H1 (cell line): ENCODE measurements at regions not wholly inside any gene's neighbourhood (a gene's known extent, or its start where the extent isn't known, plus 50 kb on each side); places are given as distances from the start of the nearest gene placed in this dataset.

Experiments
- CTCF ChIA-PET: fragments of 300-600 bp; sonication (Branson Sonifier 250); formaldehyde crosslinking; loops from one replicate; lab custom pipeline; 2021; ENCODE audit not compliant: partially characterized antibody; lab: Charles Lee
- POLR2A ChIA-PET: fragments of 300-600 bp; sonication (Branson Sonifier 250); formaldehyde crosslinking; loops from one replicate; lab custom pipeline; 2021; ENCODE audit warnings: inconsistent platforms; ENCODE audit not compliant: partially characterized antibody; lab: Charles Lee
- DNase-seq, 2 experiments: peaks; one replicate each; pipeline versions ENCODE4 v3.0.0 to v3.0.0-alpha.2; 2010 to 2022; ENCODE audit warnings: low spot score in 2 of 2, low read depth in 1 of 2, mixed read lengths in 1 of 2
- FAIRE-seq: peaks from 2 replicates; lab custom pipeline; 2011; peaks lifted over from hg19 to GRCh38; lab: Jason Lieb, UNC
- H2AFZ ChIP-seq: 2 replicates; pipeline ENCODE4 v1.8.1; 2012; ENCODE audit warnings: low read length, inconsistent platforms
- H2AK5ac ChIP-seq: 2 replicates; pipeline ENCODE4 v1.6.1; 2013; ENCODE audit warnings: low read depth, low read length
- H2BK120ac ChIP-seq: replicated peaks from 2 replicates; pipeline ENCODE3; 2013; ENCODE audit warnings: low read depth, low read length, inconsistent platforms
- H2BK12ac ChIP-seq: 2 replicates; pipeline ENCODE4 v1.6.1; 2013; ENCODE audit warnings: low read depth, low read length
- H2BK15ac ChIP-seq: 2 replicates; pipeline ENCODE4 v1.6.1; 2013; ENCODE audit warnings: low read length
- H2BK20ac ChIP-seq: 2 replicates; pipeline ENCODE4 v1.6.1; 2013; ENCODE audit warnings: low read length
- H2BK5ac ChIP-seq: 2 replicates; pipeline ENCODE4 v1.6.1; 2013; ENCODE audit warnings: low read depth, low read length
- H3K14ac ChIP-seq: 2 replicates; pipeline ENCODE4 v1.6.1; 2013; ENCODE audit warnings: inconsistent platforms; ENCODE audit not compliant: insufficient read length
- H3K18ac ChIP-seq: 2 replicates; pipeline ENCODE4 v1.6.1; 2013; ENCODE audit warnings: low read length; ENCODE audit errors: extremely low read depth
- H3K23ac ChIP-seq: 2 replicates; pipeline ENCODE4 v1.6.1; 2013; ENCODE audit warnings: inconsistent platforms; ENCODE audit not compliant: insufficient read length
- H3K23me2 ChIP-seq: 2 replicates; pipeline ENCODE4 v1.6.1; 2013; ENCODE audit warnings: low read depth, low read length
- H3K27ac ChIP-seq: 2 replicates; pipeline ENCODE4 v1.6.1; 2011; ENCODE audit warnings: low read depth, low read length, inconsistent platforms
- H3K27me3 ChIP-seq, 4 experiments: replicated peaks in 1 of 4; 1 replicate in 1 of 4; 2 replicates in 3 of 4; pipeline versions ENCODE4 v1.6.1 to v1.8.1; 2011 to 2013; ENCODE audit warnings: low read length in 3 of 4, mild to moderate bottlenecking in 3 of 4, inconsistent platforms in 2 of 4, mixed read lengths in 2 of 4, moderate library complexity in 1 of 4; ENCODE audit not compliant: control insufficient read depth in 3 of 4, insufficient read depth in 3 of 4; ENCODE audit errors: extremely low read depth in 1 of 4
- H3K36me3 ChIP-seq, 4 experiments: 2 replicates each; pipeline versions ENCODE4 v1.6.1 to v1.8.1; 2011 to 2013; ENCODE audit warnings: mild to moderate bottlenecking in 4 of 4, low read length in 3 of 4, moderate library complexity in 2 of 4, control low read depth in 1 of 4, inconsistent platforms in 1 of 4; ENCODE audit not compliant: insufficient read depth in 4 of 4, control insufficient read depth in 2 of 4
- H3K4ac ChIP-seq: replicated peaks from 2 replicates; pipeline ENCODE3; 2013; ENCODE audit warnings: low read length, low read depth, mixed read lengths, inconsistent platforms; ENCODE audit not compliant: insufficient read length
- H3K4me1 ChIP-seq, 4 experiments: replicated peaks in 1 of 4; 1 replicate in 1 of 4; 2 replicates in 3 of 4; pipeline versions ENCODE4 v1.6.1 to v1.8.1; 2011 to 2013; ENCODE audit warnings: low read length in 3 of 4, inconsistent platforms in 2 of 4, mixed read lengths in 1 of 4; ENCODE audit not compliant: insufficient read depth in 4 of 4, control insufficient read depth in 3 of 4
- H3K4me2 ChIP-seq, 2 experiments: 2 replicates each; pipeline versions ENCODE4 v1.6.1 to v1.8.1; 2011 to 2013; ENCODE audit warnings: low read depth in 2 of 2, low read length in 2 of 2, control low read depth in 1 of 2, inconsistent platforms in 1 of 2, mild to moderate bottlenecking in 1 of 2; ENCODE audit not compliant: insufficient read depth in 1 of 2
- H3K4me3 ChIP-seq, 4 experiments: fragments of 200-600, 300-600 bp in 1 of 4; sonication (generic), shearing (Covaris generic), sonication (Bioruptor Twin) in 1 of 4; 2 replicates each; pipeline versions ENCODE4 v1.5.1 to v1.8.1; 2011 to 2016; ENCODE audit warnings: low read length in 4 of 4, low read depth in 3 of 4, control low read depth in 2 of 4, inconsistent platforms in 2 of 4, mild to moderate bottlenecking in 2 of 4, mixed read lengths in 1 of 4, moderate library complexity in 1 of 4; ENCODE audit not compliant: insufficient read depth in 2 of 4; ENCODE audit errors: extremely low read depth in 1 of 4
- H3K56ac ChIP-seq: replicated peaks from 2 replicates; pipeline ENCODE3; 2013; ENCODE audit warnings: low read depth, mild to moderate bottlenecking, mixed read lengths, low read length, inconsistent platforms; ENCODE audit not compliant: insufficient read length
- H3K79me1 ChIP-seq: 2 replicates; pipeline ENCODE4 v1.6.1; 2013; ENCODE audit warnings: low read depth, low read length, control low read depth
- H3K79me2 ChIP-seq, 2 experiments: 2 replicates each; pipeline versions ENCODE4 v1.6.1 to v1.8.1; 2012 to 2013; ENCODE audit warnings: low read length in 2 of 2, mild to moderate bottlenecking in 2 of 2, inconsistent platforms in 1 of 2; ENCODE audit not compliant: insufficient read depth in 2 of 2, control insufficient read depth in 1 of 2
- H3K9ac ChIP-seq, 4 experiments: replicated peaks in 1 of 4; 1 replicate in 1 of 4; 2 replicates in 3 of 4; pipeline versions ENCODE4 v1.6.1 to v1.8.1; 2011 to 2013; ENCODE audit warnings: low read depth in 3 of 4, low read length in 3 of 4, control low read depth in 2 of 4, mild to moderate bottlenecking in 2 of 4, moderate library complexity in 2 of 4, inconsistent platforms in 1 of 4; ENCODE audit errors: extremely low read depth in 1 of 4
- H3K9me3 ChIP-seq, 2 experiments: 2 replicates each; pipeline versions ENCODE4 v1.6.1 to v1.8.1; 2012 to 2013; ENCODE audit warnings: mild to moderate bottlenecking in 2 of 2, moderate library complexity in 2 of 2, control low read depth in 1 of 2, inconsistent platforms in 1 of 2, low read depth in 1 of 2, low read length in 1 of 2, mixed read lengths in 1 of 2; ENCODE audit not compliant: insufficient read depth in 2 of 2
- H4K20me1 ChIP-seq, 2 experiments: replicated peaks in 1 of 2; 2 replicates each; pipeline versions ENCODE3 to v1.8.1; 2011 to 2013; ENCODE audit warnings: inconsistent platforms in 2 of 2, low read length in 2 of 2, mild to moderate bottlenecking in 1 of 2; ENCODE audit not compliant: insufficient read depth in 2 of 2, control insufficient read depth in 1 of 2
- H4K5ac ChIP-seq: 2 replicates; pipeline ENCODE4 v1.6.1; 2013; ENCODE audit warnings: low read length, low read depth, mixed read lengths, inconsistent platforms; ENCODE audit not compliant: insufficient read length
- H4K8ac ChIP-seq: 2 replicates; pipeline ENCODE4 v1.8.0; 2013; ENCODE audit warnings: mild to moderate bottlenecking, moderate library complexity, low read length, inconsistent platforms; ENCODE audit not compliant: insufficient read depth; ENCODE audit errors: extremely low read depth
- H4K91ac ChIP-seq: replicated peaks from 2 replicates; pipeline ENCODE3; 2013; ENCODE audit warnings: low read length, mixed read lengths, inconsistent platforms; ENCODE audit not compliant: insufficient read length
- CTCF ChIP-seq, 3 experiments: IDR thresholded peaks; 1 replicate in 2 of 3; 2 replicates in 1 of 3; pipeline versions ENCODE4 v1.5.1 to v1.6.1; 2011; ENCODE audit warnings: low read length in 3 of 3, mild to moderate bottlenecking in 3 of 3, inconsistent platforms in 2 of 3, low read depth in 1 of 3, moderate library complexity in 1 of 3; ENCODE audit not compliant: insufficient read depth in 1 of 3; ENCODE audit errors: control extremely low read depth in 1 of 3
- RAD21 ChIP-seq, 2 experiments: IDR thresholded peaks in 1 of 2; conservative IDR thresholded peaks in 1 of 2; 2 replicates each; pipeline ENCODE4 v1.6.1; 2011; ENCODE audit warnings: low read depth in 2 of 2, low read length in 2 of 2, improper control_type of control experiment in 1 of 2, inconsistent platforms in 1 of 2, mild to moderate bottlenecking in 1 of 2, moderate library complexity in 1 of 2
- SP1 ChIP-seq: IDR thresholded peaks from 2 replicates; pipeline ENCODE4 v1.6.1; 2011; ENCODE audit warnings: low read depth, low read length
- WGBS, 2 experiments: shearing (Covaris generic) in 1 of 2; methylation state at CpG; one replicate each; pipeline versions ENCODE4 v1.1.6 to v1.1.7; 2013 to 2015; ENCODE audit warnings: low lambda C conversion rate in 2 of 2, mixed read lengths in 2 of 2, inconsistent platforms in 1 of 2, low coverage in 1 of 2, missing lambda C conversion rate in 1 of 2; ENCODE audit not compliant: insufficient replicate concordance in 2 of 2, insufficient coverage in 1 of 2, insufficient read length in 1 of 2; ENCODE audit errors: extremely low coverage in 1 of 2, missing lambda C conversion rate in 1 of 2; 5-methylcytosine and 5-hydroxymethylcytosine counted together

GRCh38 chrX:40496728-40497127 lies 84.0 kb upstream of the ATP6AP2 start:
- 74% methylated on average over 4 of the region's 4 CpGs; no CpG with 5 or more reads in 1 of the 2 experiments for WGBS, 2 experiments
- H3K36me3 ChIP-seq = no peaks in the 10 kb centered on the region
- no peaks in the 10 kb centered on the region for H3K79me2 ChIP-seq
- H3K56ac ChIP-seq = no peak overlapping the region
- H4K91ac ChIP-seq = no peak overlapping the region
- H3K9ac ChIP-seq = no peak overlapping the region
- no peak overlapping the region for H3K27ac ChIP-seq
- H3K4me2 ChIP-seq = no peak overlapping the region
- FAIRE-seq (peak; percentile 74), DNase-seq (no peak)
- peaks cover 0 to 4% of the 10 kb centered on the region in 2 experiments; a peak in 1 of 4 replicates for H3K9me3 ChIP-seq
- no peak overlapping the region for H3K4me3 ChIP-seq
- H2AFZ ChIP-seq = no peak overlapping the region
- no peak overlapping the region for H2BK15ac ChIP-seq
- no peak overlapping the region for H2AK5ac ChIP-seq
- POLR2A ChIA-PET = no interaction called here
- H3K4ac ChIP-seq = no peak overlapping the region
- no peak overlapping the region for H2BK5ac ChIP-seq
- H3K4me1 ChIP-seq = peaks cover 0 to 4% (median 0%) of the 10 kb centered on the region in 4 experiments; a peak in 1 of 7 replicates
- H3K23me2 ChIP-seq = no peaks in the 10 kb centered on the region
- peak; percentile 36 to 50 for TF ChIP-seq RAD21 (IDR thresholded peaks at IDR 0.05 in 1 of 2, conservative IDR thresholded peaks at IDR 0.05 in 1 of 2; ENCODE audit: low read depth in 2 of 2, low read length in 2 of 2)
- peak in 2 of 3 experiments; percentile 21 to 31; a peak in 3 of 4 replicates for TF ChIP-seq CTCF (IDR thresholded peaks at IDR 0.05; ENCODE audit: control extremely low read depth in 1 of 3, insufficient read depth in 1 of 3, low read depth in 1 of 3, low read length in 3 of 3)
- no peak for TF ChIP-seq SP1
- TF ChIP-seq, all 59 proteins: peak for 2
- Histone ChIP-seq H2BK12ac (no peak overlapping the region), H4K5ac (no peak overlapping the region), H3K18ac (no peak overlapping the region), H2BK20ac (no peak overlapping the region), H3K79me1 (no peaks in the 10 kb centered on the region), H3K27me3 (no peaks in the 10 kb centered on the region), H3K14ac (no peak overlapping the region), H4K8ac (no peak overlapping the region), H4K20me1 (no peaks in the 10 kb centered on the region), H3K23ac (no peak overlapping the region), H2BK120ac (no peak overlapping the region)
- CTCF ChIA-PET = interaction anchor here (0.6 to 1.6 kb wide), 3 partner anchors 18 to 84 kb away, joined by 3 read pairs; no protein-coding TSS in a partner anchor
